Skeletal muscle cell (primary cell): ENCODE measurements at regions not wholly inside any gene's neighbourhood (a gene's known extent, or its start where the extent isn't known, plus 50 kb on each side); places are given as distances from the start of the nearest gene placed in this dataset.

Experiments used
- DNase-seq: peaks from one replicate; pipeline ENCODE4 v3.0.0-alpha.2; 2010; ENCODE audit warnings: low read depth
- H3K4me3 ChIP-seq: 2 replicates; pipeline ENCODE4 v1.5.1; 2011; ENCODE audit warnings: low read depth, mild to moderate bottlenecking, control low read depth, low read length, moderate library complexity

- H3K4me3 ChIP-seq, result no peak overlapping the region
- no peak for DNase-seq
Measured at GRCh38 chr20:60232380-60232779, 274.2 kb downstream of the CDH26 start.

- no peak overlapping the region for H3K4me3 ChIP-seq
- no peak for DNase-seq
Measured at GRCh38 chr20:60233018-60233630, 274.9 kb downstream of the CDH26 start.

- no peak overlapping the region for H3K4me3 ChIP-seq
- DNase-seq, result no peak
Measured at GRCh38 chr20:60236613-60237012, 278.4 kb downstream of the CDH26 start.

- H3K4me3 ChIP-seq, result no peak overlapping the region
- DNase-seq, result no peak
Measured at GRCh38 chr20:60237981-60238380, 279.8 kb downstream of the CDH26 start.

GRCh38 chr20:60238992-60239660 is 280.9 kb downstream of the CDH26 start:
- H3K4me3 ChIP-seq, result no peak overlapping the region
- DNase-seq, result no peak

GRCh38 chr20:60239956-60240355 is 281.7 kb downstream of the CDH26 start:
- no peak for DNase-seq
- no peak overlapping the region for H3K4me3 ChIP-seq

GRCh38 chr20:60240415-60240814 is 282.2 kb downstream of the CDH26 start:
- DNase-seq, result no peak
- H3K4me3 ChIP-seq, result no peak overlapping the region

- H3K4me3 ChIP-seq, result no peak overlapping the region
- no peak for DNase-seq
Measured at GRCh38 chr20:60240986-60241385, 282.8 kb downstream of the CDH26 start.

GRCh38 chr20:60242836-60243505 is 284.7 kb downstream of the CDH26 start:
- no peak overlapping the region for H3K4me3 ChIP-seq
- DNase-seq, result no peak

- no peak for DNase-seq
- no peak overlapping the region for H3K4me3 ChIP-seq
Measured at GRCh38 chr20:60244373-60245146, 286.3 kb downstream of the CDH26 start.

- H3K4me3 ChIP-seq, result no peak overlapping the region
- DNase-seq, result no peak
Measured at GRCh38 chr20:60246751-60247150, 288.5 kb downstream of the CDH26 start.

- H3K4me3 ChIP-seq, result no peak overlapping the region
- DNase-seq, result peak; percentile 92
Measured at GRCh38 chr20:60249436-60249835, 291.2 kb downstream of the CDH26 start.

- DNase-seq, result no peak
Measured at GRCh38 chr20:60250251-60250650, 292.0 kb downstream of the CDH26 start.

GRCh38 chr20:60252866-60253265 is 294.6 kb downstream of the CDH26 start:
- no peak for DNase-seq
- no peak overlapping the region for H3K4me3 ChIP-seq

More at GRCh38 chr20:60250251-60250650, 292.0 kb downstream of the CDH26 start:
- H3K4me3 ChIP-seq, result no peak overlapping the region

GRCh38 chr20:60253471-60253870 is 295.2 kb downstream of the CDH26 start:
- no peak for DNase-seq
- H3K4me3 ChIP-seq, result no peak overlapping the region

- H3K4me3 ChIP-seq, result no peak overlapping the region
- no peak for DNase-seq
Measured at GRCh38 chr20:60254901-60255411, 296.7 kb downstream of the CDH26 start.

GRCh38 chr20:60255415-60255814 is 297.2 kb downstream of the CDH26 start:
- no peak for DNase-seq
- no peak overlapping the region for H3K4me3 ChIP-seq

- DNase-seq, result no peak
- H3K4me3 ChIP-seq, result no peak overlapping the region
Measured at GRCh38 chr20:60255866-60256265, 297.6 kb downstream of the CDH26 start.

- DNase-seq, result no peak
- no peak overlapping the region for H3K4me3 ChIP-seq
Measured at GRCh38 chr20:60256811-60257210, 298.6 kb downstream of the CDH26 start.

- no peak for DNase-seq
- H3K4me3 ChIP-seq, result no peak overlapping the region
Measured at GRCh38 chr20:60257671-60258070, 299.4 kb downstream of the CDH26 start.
